ENCODE measurements at regions not wholly inside any gene's neighbourhood (a gene's known extent, or its start where the extent isn't known, plus 50 kb on each side); places are given as distances from the start of the nearest gene placed in this dataset.

DNA sequence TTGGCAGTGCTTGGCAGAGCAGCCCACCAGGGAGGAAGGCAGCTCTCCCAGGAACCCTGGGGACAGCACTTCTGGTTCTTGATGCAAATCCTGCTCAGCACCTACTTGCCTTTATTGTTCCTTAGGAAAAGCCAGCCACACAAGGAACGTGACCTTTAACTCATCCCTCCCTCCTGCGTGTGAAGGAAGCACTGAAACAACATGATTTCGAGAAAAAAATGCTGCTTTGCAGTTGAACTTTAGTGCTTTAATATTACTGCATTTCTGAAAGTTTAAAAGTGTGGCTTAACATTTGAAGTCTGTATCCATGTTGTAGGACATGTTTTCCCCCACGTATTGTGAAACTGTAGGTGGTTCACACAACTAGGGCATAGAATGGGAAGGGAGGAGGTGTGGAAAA lies 50.4 kb upstream of the CTNNB1 start:
- no peak for DNase-seq (ENCODE audit: low spot score)
